Transverse colon (tissue), 4 donors: ENCODE measurements at regions not wholly inside any gene's neighbourhood (a gene's known extent, or its start where the extent isn't known, plus 50 kb on each side); places are given as distances from the start of the nearest gene placed in this dataset.

ENCODE experiments used
- DNase-seq: peaks from one replicate; pipeline ENCODE4 v3.0.0-alpha.2; 2019
- H3K27ac ChIP-seq, 4 donors: fragments of 200-600 bp; sonication (generic); 2 replicates each; pipeline ENCODE4 v1.5.1; 2016 to 2018; ENCODE audit warnings: inconsistent platforms in 4 of 4
- H3K27me3 ChIP-seq: fragments of 200-600 bp; sonication (generic); 2 replicates; pipeline ENCODE4 v1.5.1; 2017; ENCODE audit warnings: inconsistent platforms
- H3K36me3 ChIP-seq, 4 donors: fragments of 200-600 bp; sonication (generic); 2 replicates each; pipeline ENCODE4 v1.5.1; 2017 to 2019; ENCODE audit warnings: inconsistent platforms in 4 of 4
- H3K4me1 ChIP-seq, 4 donors: fragments of 200-600 bp; sonication (generic); 2 replicates each; pipeline ENCODE4 v1.5.1; 2017 to 2020; ENCODE audit warnings: inconsistent platforms in 4 of 4
- H3K4me3 ChIP-seq, 4 donors: fragments of 200-600 bp; sonication (generic); 1 replicate in 1 of 4; 2 replicates in 3 of 4; pipeline versions ENCODE4 v1.5.1 to v1.6.1; 2017 to 2019; ENCODE audit warnings: inconsistent platforms in 4 of 4
- H3K9me3 ChIP-seq, 2 donors: fragments of 200-600 bp; sonication (generic); 2 replicates each; pipeline ENCODE4 v1.5.1; 2017 to 2019; ENCODE audit warnings: inconsistent platforms in 2 of 2
- CTCF ChIP-seq, 5 experiments: fragments of 200-600 bp in 3 of 5; fragments of 450-650 bp in 2 of 5; sonication (generic) in 3 of 5; IDR thresholded peaks; 1 replicate in 2 of 5; 2 replicates in 3 of 5; pipeline ENCODE4 v1.5.1; 2016 to 2017; ENCODE audit warnings: antibody characterized with exemption in 5 of 5, inconsistent platforms in 3 of 5, mild to moderate bottlenecking in 2 of 5, moderate library complexity in 1 of 5
- EP300 ChIP-seq: sonication (generic); formaldehyde crosslinking; IDR thresholded peaks from one replicate; pipeline ENCODE4 v1.6.1; 2017; ENCODE audit warnings: antibody characterized with exemption, low read depth
- POLR2A ChIP-seq: fragments of 450-650 bp; IDR thresholded peaks from one replicate; pipeline ENCODE4 v1.6.1; 2016; ENCODE audit warnings: antibody characterized with exemption, mild to moderate bottlenecking, moderate library complexity
- POLR2AphosphoS5 ChIP-seq, 3 donors: sonication (generic); formaldehyde crosslinking; IDR thresholded peaks; one replicate each; pipeline ENCODE4 v1.6.1; 2016; ENCODE audit warnings: antibody characterized with exemption in 3 of 3
- WGBS, 2 donors: methylation state at CpG; one replicate each; pipeline ENCODE4 v1.1.5; 2018; ENCODE audit warnings: low coverage in 1 of 2; 5-methylcytosine and 5-hydroxymethylcytosine counted together
- in situ Hi-C, 4 donors: fragments of 200-750 bp; cut with MboI; loops; one replicate each; pipeline versions ENCODE4 v1.15.0 to v1.15.1; 2017; ENCODE audit warnings: low sequenced_read_pairs in 3 of 4, low pct_ligation_motif_present in 1 of 4, low pct_unique_long_range_greater_than_20kb in 1 of 4
- intact Hi-C: fragments of 100-400 bp; cut with DNase I; formaldehyde crosslinking; loops from one replicate; pipeline ENCODE4 v1.15.1; 2023; ENCODE audit warnings: low total_unique reads

GRCh38 chr3:70780790-70781189, 468.4 kb upstream of the MDFIC2 start:
- no peak overlapping the region for H3K4me3 ChIP-seq
- no peak for DNase-seq
- no peaks in the 10 kb centered on the region for H3K9me3 ChIP-seq
- H3K27me3 ChIP-seq, result no peaks in the 10 kb centered on the region
- intact Hi-C loops, result no loop called here
- no peak overlapping the region for H3K27ac ChIP-seq
- in situ Hi-C loops, result no loop called here
- TF ChIP-seq CTCF (IDR thresholded peaks at IDR 0.05) (no peak), POLR2A (no peak), POLR2AphosphoS5 (IDR thresholded peaks at IDR 0.05) (no peak), EP300 (no peak)
- no peaks in the 10 kb centered on the region for H3K4me1 ChIP-seq
- H3K36me3 ChIP-seq, result no peaks in the 10 kb centered on the region

GRCh38 chr3:70779296-70779695, 466.9 kb upstream of the MDFIC2 start:
- Histone ChIP-seq H3K4me3 (no peak overlapping the region), H3K36me3 (no peaks in the 10 kb centered on the region), H3K27me3 (no peaks in the 10 kb centered on the region), H3K4me1 (no peaks in the 10 kb centered on the region), H3K9me3 (no peaks in the 10 kb centered on the region), H3K27ac (no peak overlapping the region)
- TF ChIP-seq POLR2AphosphoS5 (IDR thresholded peaks at IDR 0.05) (no peak), CTCF (IDR thresholded peaks at IDR 0.05) (no peak), POLR2A (no peak), EP300 (no peak)
- no peak for DNase-seq
- intact Hi-C loops, result no loop called here
- 77 to 86% methylated on average over 4 of the region's 4 CpGs for WGBS, 2 donors
- in situ Hi-C loops, result no loop called here

GRCh38 chr3:70776081-70776480, 463.6 kb upstream of the MDFIC2 start:
- in situ Hi-C loops (no loop called here), intact Hi-C loops (no loop called here)
- Histone ChIP-seq H3K9me3 (no peaks in the 10 kb centered on the region), H3K4me1 (no peaks in the 10 kb centered on the region), H3K27ac (no peak overlapping the region), H3K27me3 (no peaks in the 10 kb centered on the region), H3K36me3 (no peaks in the 10 kb centered on the region), H3K4me3 (no peak overlapping the region)
- no peak for DNase-seq
- 50 to 53% methylated on average over 2 of the region's 2 CpGs for WGBS, 2 donors
- no peak for TF ChIP-seq POLR2AphosphoS5 (IDR thresholded peaks at IDR 0.05)
- no peak for TF ChIP-seq POLR2A
- no peak for TF ChIP-seq EP300
- TF ChIP-seq CTCF (IDR thresholded peaks at IDR 0.05), result no peak

- 70 to 84% methylated on average over 4 of the region's 4 CpGs for WGBS, 2 donors
- DNase-seq, result no peak
- no peaks in the 10 kb centered on the region for H3K9me3 ChIP-seq
- intact Hi-C loops, result no loop called here
- H3K4me1 ChIP-seq, result no peaks in the 10 kb centered on the region
- no peak overlapping the region for H3K4me3 ChIP-seq
- TF ChIP-seq CTCF (IDR thresholded peaks at IDR 0.05) (no peak), POLR2A (no peak), EP300 (no peak), POLR2AphosphoS5 (IDR thresholded peaks at IDR 0.05) (no peak)
- in situ Hi-C loops, result no loop called here
- no peaks in the 10 kb centered on the region for H3K27me3 ChIP-seq
- H3K36me3 ChIP-seq, result no peaks in the 10 kb centered on the region
- H3K27ac ChIP-seq, result no peak overlapping the region
Observed at GRCh38 chr3:70775257-70775656, 462.8 kb upstream of the MDFIC2 start.
